GM21786 (cell line): ENCODE measurements at regions not wholly inside any gene's neighbourhood (a gene's known extent, or its start where the extent isn't known, plus 50 kb on each side); places are given as distances from the start of the nearest gene placed in this dataset.

ENCODE experiments used
- ATAC-seq: cut with Tn5 transposase; IDR thresholded peaks from one replicate; pipeline ENCODE4 v1.9.1; 2021; ENCODE audit not compliant: unreplicated experiment

DNA sequence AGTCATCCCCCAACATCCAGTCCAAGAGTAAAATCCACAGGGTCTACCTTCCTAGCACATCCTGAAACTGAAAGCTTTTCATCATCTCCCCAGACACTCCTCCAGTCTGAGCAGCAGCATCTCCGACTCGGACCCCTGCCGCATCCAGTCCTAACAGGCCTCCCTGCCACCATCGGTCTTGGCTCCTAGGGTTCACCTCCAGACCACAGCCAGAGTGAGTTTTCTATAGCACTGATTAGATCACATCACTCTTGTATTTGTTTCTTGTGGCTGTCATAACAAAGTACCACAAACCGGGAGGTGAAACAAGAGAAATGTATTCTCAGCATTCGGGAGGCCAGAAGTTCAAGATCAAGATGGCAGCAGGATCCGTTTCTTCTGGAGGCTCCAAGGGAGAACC, 187.8 kb downstream of the TOMM20 start:
- ATAC-seq, result no peak

DNA sequence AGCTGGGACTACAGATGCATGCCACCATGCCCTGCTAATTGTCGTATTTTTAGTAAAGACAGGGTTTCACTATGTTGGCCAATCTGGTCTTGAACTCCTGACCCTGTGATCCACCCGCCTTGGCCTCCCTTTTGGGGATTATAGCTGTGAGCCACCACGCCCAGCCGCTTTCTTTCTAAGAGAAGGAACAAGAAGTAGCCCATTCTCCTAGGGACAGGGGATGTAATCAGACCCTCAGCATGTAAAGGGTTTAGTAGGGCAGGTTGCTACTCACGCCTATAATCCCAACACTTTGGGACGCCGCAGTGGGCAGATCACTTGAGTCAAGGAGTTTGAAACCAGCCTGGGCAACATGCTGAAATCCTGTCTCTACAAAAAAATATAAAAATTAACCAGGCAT, 189.7 kb downstream of the TOMM20 start:
- ATAC-seq, result no peak

DNA sequence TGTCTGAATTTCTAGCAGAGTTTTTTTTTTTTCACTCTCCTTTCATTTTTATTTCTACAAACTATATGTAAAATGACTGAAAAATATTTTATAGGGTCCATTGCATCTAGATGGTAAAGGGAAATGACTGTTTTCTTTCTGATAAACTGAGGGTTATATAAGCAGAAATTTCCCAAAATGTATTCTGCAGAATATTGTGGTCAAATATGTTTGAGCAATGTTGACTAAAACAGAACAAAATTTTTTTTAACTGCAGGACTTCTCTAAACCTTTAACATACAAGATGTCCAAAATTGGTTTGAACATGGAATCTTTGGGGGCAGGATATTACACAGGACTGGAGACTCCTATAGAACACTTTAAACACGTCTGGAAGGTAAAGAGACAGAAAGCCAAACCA, 190.5 kb downstream of the TOMM20 start:
- ATAC-seq, result no peak

DNA sequence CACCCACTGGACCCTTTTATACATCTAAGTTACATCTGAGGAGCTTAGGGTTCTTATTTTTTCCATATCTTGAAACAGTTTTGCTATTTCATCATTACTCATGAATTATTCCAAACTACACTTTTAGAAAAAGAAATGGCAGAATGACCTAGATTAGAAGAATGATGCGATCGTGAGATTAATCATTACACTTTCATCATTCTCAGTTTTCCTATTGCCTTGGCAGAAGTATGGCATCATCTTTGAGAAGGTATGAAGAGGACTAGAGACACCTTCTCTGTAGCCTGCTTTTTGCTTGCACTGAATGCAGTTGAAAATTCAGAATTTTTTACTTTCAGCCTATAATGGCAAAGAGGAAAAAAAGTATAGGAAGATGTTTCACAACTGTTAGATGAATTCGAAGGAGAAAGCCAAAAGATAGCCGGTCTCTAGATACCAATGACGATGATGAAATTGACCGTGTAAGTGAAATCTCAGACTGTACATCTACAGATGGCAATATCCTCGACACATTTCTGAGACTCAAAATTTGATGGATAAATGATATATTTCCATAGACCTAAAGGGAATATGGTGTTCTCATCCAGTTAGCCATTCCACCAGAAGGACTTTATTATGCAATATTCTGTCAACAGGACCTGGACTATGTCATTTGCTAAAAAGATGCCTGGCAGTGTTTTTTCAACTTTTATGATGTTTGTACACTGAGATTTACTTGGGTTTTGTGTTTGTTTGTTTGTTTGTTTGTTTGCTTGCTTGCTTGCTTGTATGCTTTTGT, 191.8 kb downstream of the TOMM20 start:
- ATAC-seq, result no peak

DNA sequence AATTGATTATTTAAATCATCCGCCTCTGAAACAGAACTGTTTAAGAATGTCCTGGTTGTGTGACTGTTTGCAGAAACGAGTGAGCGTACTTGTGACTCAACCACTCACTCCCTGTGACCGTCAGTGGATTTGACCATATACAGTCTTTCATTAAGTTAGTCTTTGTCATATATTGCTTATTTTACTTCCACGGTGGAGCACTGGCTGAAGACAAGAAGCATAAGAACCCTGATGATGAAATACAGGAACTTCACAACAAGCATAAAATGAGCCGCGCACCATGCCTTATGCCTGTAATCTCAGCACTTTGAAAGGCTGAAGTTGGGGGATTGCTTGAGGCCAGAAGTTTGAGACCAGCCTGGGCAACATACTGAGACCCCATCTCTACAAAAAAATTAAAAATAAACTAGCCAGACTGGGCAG, 194.0 kb downstream of the TOMM20 start:
- ATAC-seq, result no peak

DNA sequence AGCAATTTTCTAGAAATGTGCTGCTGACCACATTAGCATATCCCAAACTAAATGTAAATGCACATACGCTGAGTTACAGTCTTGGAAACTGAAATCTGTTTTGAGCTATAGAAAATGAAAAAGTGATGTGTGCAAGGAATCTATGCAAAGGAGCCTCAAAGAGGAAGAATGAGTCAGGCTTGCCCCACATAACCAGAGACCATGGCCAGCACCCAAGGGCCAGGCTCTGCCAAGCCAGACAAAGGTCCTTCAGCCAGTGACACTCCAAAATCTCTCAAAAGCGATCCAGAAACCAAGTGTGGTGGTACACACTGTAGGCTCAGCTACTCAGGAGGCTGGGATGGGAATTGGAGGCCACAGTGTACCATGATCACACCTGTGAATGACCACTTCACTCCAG, 195.2 kb downstream of the TOMM20 start:
- ATAC-seq, result peak; percentile 94

DNA sequence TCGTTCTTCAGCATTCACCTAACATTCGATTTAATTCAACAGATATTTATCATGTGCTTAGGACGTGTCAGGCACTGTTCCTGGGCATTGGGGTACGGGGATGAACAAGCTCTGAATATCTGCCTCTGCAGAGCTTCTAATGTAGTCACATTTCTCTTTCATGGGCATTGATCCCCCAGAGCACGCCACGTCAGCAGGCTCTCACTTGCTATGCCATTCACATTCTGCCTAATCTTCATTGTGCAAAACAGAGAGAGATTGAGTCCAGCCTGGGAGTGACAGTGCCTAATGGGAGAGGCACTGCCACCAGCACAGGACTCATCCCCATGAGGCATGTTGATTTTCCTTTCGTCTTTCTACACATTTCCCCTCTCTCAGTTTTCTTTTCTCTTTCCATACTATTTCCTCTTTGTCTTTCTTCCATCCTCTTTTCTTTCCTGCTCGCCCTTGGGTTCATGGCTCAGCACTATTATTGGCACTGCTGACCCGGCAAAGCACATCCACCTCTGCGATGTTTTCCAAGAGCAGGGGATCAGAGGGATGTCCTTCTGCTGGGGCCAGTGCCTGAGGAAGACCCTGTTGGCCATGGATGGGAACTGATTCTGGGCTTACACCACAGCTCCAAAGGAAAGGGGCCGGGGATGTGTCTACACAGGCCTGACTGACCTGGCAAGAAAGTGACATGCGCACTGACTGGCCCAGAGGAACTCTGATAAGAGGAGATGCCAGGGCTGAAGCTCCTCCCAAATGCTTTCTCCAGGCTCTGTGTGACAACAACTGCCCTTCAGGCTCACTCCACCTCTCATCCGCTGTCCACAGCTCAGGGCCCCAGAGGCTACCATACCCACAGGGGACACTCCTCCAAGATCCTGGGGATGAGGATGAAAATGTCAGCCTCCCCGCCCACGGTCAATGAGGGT, 195.9 kb downstream of the TOMM20 start:
- ATAC-seq, result peak; percentile 29

DNA sequence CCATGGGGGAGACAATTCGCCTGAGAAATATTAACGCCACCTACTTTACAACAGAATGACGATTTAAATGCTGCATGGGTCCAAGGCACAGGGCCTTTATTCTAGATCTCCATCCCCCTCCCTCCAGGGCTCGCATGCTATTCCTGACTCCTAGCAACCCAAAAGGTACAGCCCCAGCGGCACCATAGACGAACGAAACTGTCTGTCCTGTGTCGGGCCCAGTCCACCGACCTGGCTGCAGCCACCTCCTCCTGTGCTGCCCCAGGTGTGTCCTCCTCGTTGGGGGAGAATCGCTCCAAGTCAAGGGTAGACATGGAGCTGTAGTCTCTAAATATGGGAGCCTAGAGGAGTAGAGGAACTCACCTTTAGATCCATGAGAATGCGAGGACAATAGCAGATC, 196.5 kb downstream of the TOMM20 start:
- ATAC-seq, result no peak

DNA sequence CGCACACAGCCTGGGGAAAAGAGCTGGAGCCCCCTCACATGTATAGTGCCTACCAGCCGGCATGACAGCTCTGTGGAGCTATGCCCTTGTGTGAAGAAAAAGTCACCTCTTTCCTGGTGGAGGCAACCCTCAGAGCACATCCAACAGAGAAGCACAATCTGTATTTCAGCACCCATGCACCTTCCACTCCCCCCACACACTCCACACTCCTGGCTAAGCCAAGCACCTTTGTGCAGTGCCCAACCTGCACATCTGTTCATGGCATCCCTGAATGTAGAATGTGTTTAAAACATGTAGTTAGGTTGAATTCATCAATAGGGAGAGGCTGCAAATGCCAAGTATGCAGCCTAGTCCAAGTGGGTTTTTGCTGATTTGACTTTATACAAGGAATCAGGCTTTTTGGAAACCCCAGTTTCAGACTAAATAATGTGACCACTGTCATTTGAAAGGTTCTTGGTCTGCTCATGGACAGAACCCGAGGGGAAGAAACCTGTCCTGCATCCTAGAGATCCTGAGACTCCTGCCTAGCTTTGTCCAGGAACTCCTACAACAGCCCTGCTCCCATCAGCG, 197.1 kb downstream of the TOMM20 start:
- no peak for ATAC-seq

DNA sequence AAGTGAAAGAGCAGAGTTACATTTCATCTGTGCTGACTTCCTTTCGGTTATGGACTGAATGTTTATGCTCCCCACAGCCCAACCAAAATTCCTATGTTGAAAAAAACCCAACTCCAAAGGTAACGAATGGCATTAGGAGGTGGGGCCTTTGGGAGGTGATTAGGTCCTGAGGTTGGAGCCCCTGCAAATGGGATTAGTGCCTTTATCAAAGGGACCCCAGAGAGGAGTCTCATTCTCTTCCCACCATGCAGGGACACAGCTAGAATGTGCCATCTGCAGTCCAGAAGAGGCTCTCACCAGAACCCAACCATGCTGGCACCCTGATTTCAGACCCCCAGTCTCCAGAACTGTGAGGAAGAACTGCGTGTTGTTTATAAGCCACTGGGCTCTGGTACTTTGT, 199.3 kb downstream of the TOMM20 start:
- ATAC-seq, result no peak

DNA sequence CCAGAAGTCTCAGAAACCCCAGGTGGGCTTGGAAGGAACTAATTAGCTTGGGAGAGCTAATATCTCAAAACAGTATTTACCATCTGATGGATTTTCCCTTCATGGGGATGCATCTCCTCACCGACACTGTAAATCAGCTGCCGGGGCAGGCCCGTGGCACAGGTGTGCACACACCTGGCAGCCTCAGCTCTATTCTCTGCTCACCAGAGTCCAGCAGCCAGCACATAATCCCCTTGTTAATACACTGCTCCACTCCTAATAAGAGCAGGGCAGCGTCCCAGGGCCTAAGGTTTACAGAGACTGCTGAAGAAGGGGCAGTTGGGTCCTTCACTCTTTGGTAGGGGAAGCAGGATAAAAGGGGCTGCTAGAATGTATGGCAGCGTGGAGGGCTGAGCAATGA, 200.0 kb downstream of the TOMM20 start:
- no peak for ATAC-seq

DNA sequence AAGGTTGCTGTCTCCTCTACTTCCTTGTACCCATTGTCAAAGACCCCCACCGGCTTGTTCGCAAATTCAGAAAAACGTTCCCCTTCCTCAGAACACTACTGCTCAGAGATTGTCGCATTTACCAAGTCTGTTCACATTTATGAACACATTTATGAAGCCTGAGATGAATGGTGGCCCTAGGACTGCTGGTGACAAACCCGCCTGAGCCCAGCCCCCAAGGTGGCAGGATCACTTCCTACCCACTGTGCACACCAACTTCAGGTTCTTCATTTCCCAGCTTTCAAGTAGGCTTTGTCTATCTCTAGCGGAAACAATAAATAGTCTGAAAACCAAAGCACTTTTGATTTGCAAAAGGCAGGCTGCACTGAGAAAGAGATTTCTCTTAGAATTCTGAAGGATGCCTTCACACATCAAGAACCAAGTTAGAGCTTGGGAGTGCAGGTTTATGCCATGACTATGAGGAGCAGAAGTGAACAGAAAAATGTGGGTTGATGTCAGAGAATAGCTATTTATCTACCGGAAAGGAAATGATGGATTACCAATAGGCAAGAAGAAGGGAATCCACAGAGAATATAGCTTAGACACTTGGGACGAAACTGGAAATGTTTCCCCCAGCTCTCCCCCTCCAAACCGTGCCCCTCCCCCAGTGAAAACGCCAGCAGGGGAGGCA, 200.5 kb downstream of the TOMM20 start:
- ATAC-seq, result no peak

DNA sequence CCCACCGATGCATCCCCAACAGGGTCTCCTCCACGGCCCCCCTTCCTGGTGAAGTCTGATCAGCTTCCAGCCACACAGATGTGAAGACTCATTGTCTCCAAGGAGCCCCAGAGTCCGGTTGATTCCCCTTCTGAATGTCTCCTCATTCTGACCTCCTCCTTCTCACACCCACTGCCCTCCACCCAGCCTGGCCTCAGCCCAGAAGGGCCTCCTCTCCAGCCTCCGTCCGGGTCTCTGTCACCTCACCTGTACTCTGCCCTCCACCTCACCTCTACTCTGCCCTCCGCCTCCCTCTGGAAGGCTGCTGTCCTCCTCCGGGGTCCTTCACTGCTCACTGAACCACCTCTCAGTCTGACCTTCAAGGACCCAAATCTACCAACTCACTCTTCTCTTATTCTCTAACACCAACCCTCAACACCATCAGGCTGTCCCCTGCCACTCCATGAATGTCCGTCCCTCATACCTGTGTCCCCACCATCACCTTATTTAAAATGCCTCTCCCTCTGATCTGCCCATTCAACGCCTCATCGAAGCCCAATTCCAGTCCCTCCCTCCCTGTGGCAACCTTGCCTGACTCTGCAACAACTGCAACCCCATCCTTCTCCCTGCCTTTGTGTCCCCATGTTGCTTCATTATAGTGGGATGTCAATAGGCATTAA, 201.2 kb downstream of the TOMM20 start:
- ATAC-seq, result no peak

DNA sequence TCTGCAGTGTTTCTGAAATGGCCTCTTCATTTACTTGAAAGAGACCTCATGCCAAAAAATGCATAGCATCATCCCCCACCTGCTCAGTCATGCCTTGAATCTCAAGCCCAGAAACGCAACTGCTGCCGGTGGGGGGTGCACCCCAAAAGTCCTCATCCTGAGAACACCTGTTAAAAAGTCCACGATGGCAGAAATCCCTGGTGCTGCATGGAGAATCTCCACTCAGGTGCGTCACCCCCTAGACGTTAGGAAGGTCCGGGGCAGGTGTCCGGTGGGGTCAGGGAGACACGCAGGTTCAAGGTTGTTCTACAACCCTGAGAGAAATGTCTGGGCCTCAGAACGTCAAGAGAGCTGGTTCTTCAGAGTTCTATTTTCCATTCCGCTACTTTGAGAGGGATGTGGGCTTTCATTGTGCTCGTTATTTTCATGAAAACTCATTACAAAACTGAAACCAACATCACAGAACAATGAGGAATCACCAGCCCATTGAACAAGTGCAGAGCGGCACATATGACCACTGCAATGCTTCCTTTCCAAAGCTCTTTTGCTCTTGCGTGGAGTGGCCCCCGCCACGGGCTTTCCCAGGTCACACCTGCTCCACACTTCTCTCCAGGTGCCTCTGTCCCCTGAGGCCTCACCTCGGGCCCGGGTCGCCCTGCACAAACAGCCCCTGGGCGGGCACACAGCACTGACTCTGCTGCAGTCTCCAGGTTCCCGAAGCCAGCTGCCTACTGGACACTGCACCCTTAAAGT, 201.9 kb downstream of the TOMM20 start:
- peak; percentile 86 for ATAC-seq

DNA sequence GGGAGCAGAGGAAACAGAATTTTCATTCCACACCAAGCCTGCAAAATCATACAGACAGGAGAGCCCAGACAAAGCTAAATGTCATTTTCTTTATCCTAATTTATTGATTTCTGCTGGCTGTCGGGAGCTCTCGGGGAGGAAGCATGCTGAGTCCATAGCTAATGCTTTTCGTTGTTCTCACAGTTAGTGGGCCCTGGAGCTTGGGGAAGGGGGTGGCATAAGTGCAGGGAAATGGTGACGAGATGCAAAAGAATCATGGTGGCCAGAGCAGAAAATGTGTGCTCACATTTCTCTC, 202.4 kb downstream of the TOMM20 start:
- no peak for ATAC-seq

DNA sequence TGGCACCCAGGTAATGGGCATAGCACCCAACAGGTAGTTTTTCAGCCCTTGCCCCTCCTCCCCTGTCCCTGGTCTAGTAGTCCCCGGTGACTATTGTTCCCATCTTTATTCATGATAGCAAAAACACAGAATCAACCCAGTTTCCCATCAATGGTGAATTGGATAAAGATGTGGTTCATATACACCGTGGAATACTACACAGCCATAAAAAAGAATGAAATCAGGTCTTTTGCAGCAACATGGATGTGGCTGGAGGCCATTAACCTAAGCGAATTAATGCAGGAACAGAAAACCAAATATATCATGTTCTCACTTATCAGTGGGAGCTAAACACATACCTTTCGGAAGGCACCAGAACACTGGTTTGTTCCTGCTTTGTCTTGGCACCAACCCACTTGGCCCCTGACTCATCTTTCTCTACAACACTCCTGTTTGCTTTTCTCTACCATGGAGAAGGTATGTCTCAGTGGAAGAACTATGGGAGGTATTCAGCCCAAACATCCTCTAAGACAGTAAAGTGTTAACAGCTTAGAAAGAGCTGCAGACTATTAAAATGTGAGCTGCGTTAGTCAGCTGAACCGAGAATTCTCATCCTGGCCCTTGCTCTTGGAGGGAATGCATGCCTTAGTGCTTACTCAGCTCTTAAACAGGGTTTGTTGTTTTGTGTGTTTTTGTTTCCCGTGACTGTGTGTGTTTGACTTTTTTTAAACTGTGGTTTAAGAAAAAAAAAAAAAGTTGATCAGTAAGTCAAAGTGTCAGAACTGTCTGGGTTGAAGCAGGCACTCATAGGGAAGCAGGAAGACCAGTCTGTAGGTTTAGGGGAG, 203.0 kb downstream of the TOMM20 start:
- no peak for ATAC-seq

DNA sequence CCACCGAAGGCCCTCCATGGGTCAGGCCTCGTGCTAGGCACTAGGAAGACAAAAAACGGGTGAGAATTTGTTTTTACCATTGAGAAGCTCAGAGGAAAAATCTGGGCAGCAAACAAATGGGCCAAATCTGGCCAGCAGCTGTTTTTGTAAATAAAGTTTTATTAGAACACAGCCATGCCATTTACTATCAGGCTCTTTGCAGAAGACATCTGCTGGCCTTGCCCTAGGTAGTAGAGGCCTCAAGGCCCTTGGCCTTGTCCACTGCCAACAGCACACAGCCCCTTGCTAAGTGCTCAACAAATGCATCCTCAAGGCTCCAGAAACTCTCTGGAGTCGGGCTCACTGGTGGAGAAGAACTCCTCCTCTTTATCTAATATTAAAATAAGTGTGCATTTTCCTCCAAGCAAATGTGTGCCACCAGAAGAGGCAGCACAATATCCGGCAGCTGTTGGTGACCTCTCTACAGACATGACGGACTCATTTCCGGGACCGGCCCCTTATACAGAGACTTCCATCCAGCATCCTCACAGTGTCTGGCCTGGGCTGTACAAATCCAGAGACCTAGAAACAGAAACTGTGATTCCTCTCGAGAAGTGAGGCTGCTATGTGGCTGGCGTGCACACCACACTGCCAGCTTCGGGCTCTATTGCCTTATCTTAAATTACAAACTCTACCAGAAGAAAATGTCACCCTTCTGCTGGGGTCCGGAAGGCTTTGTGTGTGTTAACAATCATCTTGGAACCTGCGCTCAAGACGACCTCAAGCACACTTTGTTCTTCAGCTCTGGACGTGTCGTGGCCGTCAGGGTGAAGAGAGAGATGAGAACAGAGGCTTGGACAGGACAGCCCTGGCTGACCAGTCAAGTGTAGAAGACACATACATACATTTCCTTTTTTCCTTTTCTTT, 203.9 kb downstream of the TOMM20 start:
- ATAC-seq, result no peak

DNA sequence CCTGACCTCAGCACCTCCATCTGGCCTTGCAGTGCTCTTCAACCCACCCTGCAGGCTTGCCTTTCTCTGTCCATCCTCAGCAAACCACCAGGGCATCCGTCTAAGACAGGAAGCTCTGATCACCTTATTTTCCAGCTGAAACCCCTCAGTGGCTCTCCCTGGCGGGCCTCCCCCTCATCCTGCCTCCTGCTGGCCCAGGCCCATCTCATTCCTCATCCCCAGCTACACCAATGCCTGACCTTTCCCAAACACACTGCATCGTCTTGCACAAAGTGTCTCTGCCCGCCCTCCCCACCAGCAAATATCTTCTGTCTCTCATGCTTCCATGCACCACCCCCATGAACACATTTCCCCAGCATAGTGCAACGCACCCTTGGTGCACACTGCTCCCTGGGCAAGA, 205.0 kb downstream of the TOMM20 start:
- no peak for ATAC-seq
